ENCODE measurements at regions not wholly inside any gene's neighbourhood (a gene's known extent, or its start where the extent isn't known, plus 50 kb on each side); places are given as distances from the start of the nearest gene placed in this dataset.

- no peak overlapping the region for H3K18ac ChIP-seq (ENCODE audit: low read depth, low read length)
- no peak overlapping the region for H2BK15ac ChIP-seq (ENCODE audit: low read depth, low read length)
- no peak overlapping the region for H3K27ac ChIP-seq (ENCODE audit: insufficient read depth, low read length)
- WGBS, 2 experiments (ENCODE audit: extremely low coverage in 2 of 2, insufficient read length in 1 of 2), result no CpG with 5 or more reads among the region's 6 CpGs
- no peak overlapping the region for H2BK120ac ChIP-seq (ENCODE audit: low read depth, low read length)
- intact Hi-C loops (cut with micrococcal nuclease), result loop anchor here (5.0 kb wide), 1 partner anchor 479 kb away; no protein-coding TSS in a partner anchor
- no peaks in the 10 kb centered on the region for H3K9me1 ChIP-seq (ENCODE audit: insufficient read depth, low read length)
- no peak overlapping the region for H4K91ac ChIP-seq (ENCODE audit: insufficient read depth, low read depth, low read length)
- no peak for ATAC-seq (ENCODE audit: low read depth)
- no peak overlapping the region for H2AK5ac ChIP-seq (ENCODE audit: low read depth, low read length)
- no peak overlapping the region for H2AK9ac ChIP-seq (replicated peaks; ENCODE audit: low read depth, low read length, poor library complexity)
- no peak overlapping the region for H4K8ac ChIP-seq (ENCODE audit: low read depth in 2 of 2, low read length in 2 of 2)
- no peak overlapping the region for H3K56ac ChIP-seq (ENCODE audit: extremely low read depth, insufficient read depth, low read length)
- POLR2A ChIA-PET (ENCODE audit: unreplicated experiment), result no interaction called here
- no peak for DNase-seq
- H2BK20ac ChIP-seq (ENCODE audit: low read depth, low read length), result no peak overlapping the region
- no peak for TF ChIP-seq MAFK (IDR thresholded peaks at IDR 0.05; ENCODE audit: low read depth, low read length)
- no peak for TF ChIP-seq RCOR1 (IDR thresholded peaks at IDR 0.05; ENCODE audit: insufficient replicate concordance, low read length)
- TF ChIP-seq NFE2L2 (IDR thresholded peaks at IDR 0.05; ENCODE audit: low read depth, low read length), result no peak
- TF ChIP-seq SMC3 (IDR thresholded peaks at IDR 0.05; ENCODE audit: low read depth, low read length), result no peak
- TF ChIP-seq MXI1 (IDR thresholded peaks at IDR 0.05; ENCODE audit: borderline replicate concordance, low read depth, low read length), result no peak
- TF ChIP-seq ELK1 (IDR thresholded peaks at IDR 0.05; ENCODE audit: borderline replicate concordance, low read depth, low read length), result no peak
- TF ChIP-seq RFX5 (IDR thresholded peaks at IDR 0.05; ENCODE audit: low read depth, low read length), result no peak
- no peak for TF ChIP-seq USF2 (IDR thresholded peaks at IDR 0.05; ENCODE audit: low read depth, low read length)
- TF ChIP-seq BHLHE40 (IDR thresholded peaks at IDR 0.05; ENCODE audit: low read depth, low read length), result no peak
- no peak for TF ChIP-seq RAD21 (IDR thresholded peaks at IDR 0.05; ENCODE audit: low read length)
- TF ChIP-seq POLR2A (IDR thresholded peaks at IDR 0.05; ENCODE audit: low read depth, low read length), result no peak
- TF ChIP-seq MAZ (IDR thresholded peaks at IDR 0.05; ENCODE audit: borderline replicate concordance, low read depth, low read length), result no peak
- TF ChIP-seq CTCF (conservative IDR thresholded peaks at IDR 0.05; ENCODE audit: low read depth, low read length), result no peak
- no peak for TF ChIP-seq CEBPB (IDR thresholded peaks at IDR 0.05; ENCODE audit: low read depth, low read length)
- TF ChIP-seq CHD1 (IDR thresholded peaks at IDR 0.05; ENCODE audit: low read depth, low read length), result no peak
- H3K4me2 ChIP-seq (ENCODE audit: low read depth, low read length), result no peak overlapping the region
- no peaks in the 10 kb centered on the region for H3K36me3 ChIP-seq (ENCODE audit: control insufficient read depth, insufficient read depth, low read length)
- no peak overlapping the region for H3K4me3 ChIP-seq (ENCODE audit: insufficient read depth, low read depth, low read length)
- CTCF ChIA-PET, result interaction anchor here (0.8 to 1.3 kb wide), 3 partner anchors 10 to 819 kb away, joined by 3 to 7 read pairs (median 3); no protein-coding TSS in a partner anchor
- H3K23ac ChIP-seq (ENCODE audit: low read depth, low read length), result no peak overlapping the region
- no TSS peak for BruUV-seq (replicated peaks)
- no peak overlapping the region for H3K4ac ChIP-seq (ENCODE audit: low read depth, low read length)
- no peak overlapping the region for H2AFZ ChIP-seq (replicated peaks; ENCODE audit: low read length, poor library complexity)
- H3K4me1 ChIP-seq (ENCODE audit: control insufficient read depth, insufficient read depth, low read length), result no peaks in the 10 kb centered on the region
- H3K9me3 ChIP-seq (ENCODE audit: control insufficient read depth, insufficient read depth, low read length), result no peaks in the 10 kb centered on the region
- dilution Hi-C loops (cut with HindIII; ENCODE audit: low sequenced_read_pairs, unreplicated experiment), result no loop called here
- no peak overlapping the region for H3K9ac ChIP-seq (ENCODE audit: low read depth, low read length)
- H3K27me3 ChIP-seq (ENCODE audit: control insufficient read depth, insufficient read depth, low read length), result no peaks in the 10 kb centered on the region
- no peak overlapping the region for H2BK5ac ChIP-seq (ENCODE audit: low read depth, low read length, poor library complexity, severe bottlenecking)
- H3K79me1 ChIP-seq (ENCODE audit: low read depth in 1 of 2, low read length in 2 of 2), result no peaks in the 10 kb centered on the region
- in situ Hi-C loops (cut with MboI; ENCODE audit: low sequenced_read_pairs), result loop anchor here (10.0 kb wide), 1 partner anchor 281 kb away; no protein-coding TSS in a partner anchor
- no peak overlapping the region for H4K5ac ChIP-seq (ENCODE audit: low read depth, low read length)
- H3K14ac ChIP-seq (replicated peaks; ENCODE audit: low read depth, low read length), result no peak overlapping the region
- no peaks in the 10 kb centered on the region for H4K20me1 ChIP-seq (ENCODE audit: insufficient read depth, low read length)
These were observed 572.1 kb downstream of the ACTL7B start for GRCh38 chr9:108283696-108284095.
